ENCODE measurements at regions not wholly inside any gene's neighbourhood (a gene's known extent, or its start where the extent isn't known, plus 50 kb on each side); places are given as distances from the start of the nearest gene placed in this dataset.
A peak's percentile ranks its signal among the peaks of the same experiment; 100 is the strongest.

DNA sequence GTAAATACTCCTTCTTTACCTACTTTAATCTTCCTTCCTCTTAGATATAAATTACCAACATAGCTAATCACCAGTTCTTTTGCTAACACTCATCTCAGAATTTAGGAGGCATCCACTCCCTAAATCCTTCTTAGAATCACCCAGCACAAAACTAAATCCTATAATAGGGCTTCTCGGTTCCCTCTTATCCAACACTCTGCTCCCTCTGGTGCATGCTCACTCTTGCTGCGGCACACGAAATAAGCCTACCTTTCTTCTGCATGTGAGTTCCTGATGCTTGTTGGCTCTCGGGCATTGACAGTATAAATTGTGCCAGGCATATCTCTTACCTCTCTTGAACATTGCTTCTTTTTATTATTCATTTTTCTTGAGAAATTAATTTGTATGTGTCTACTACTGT, 61.0 kb downstream of the OR5AK2 start:
- Histone ChIP-seq H2AK5ac (ENCODE audit: insufficient read length, low read length) (no peak overlapping the region), H3K4me1 (ENCODE audit: insufficient read depth, low read length) (no peaks in the 10 kb centered on the region), H3K23ac (ENCODE audit: insufficient read length, low read depth, low read length) (no peak overlapping the region), H2BK20ac (ENCODE audit: low read depth, low read length, poor library complexity, severe bottlenecking) (no peak overlapping the region), H4K8ac (replicated peaks; ENCODE audit: insufficient read length, low read depth, low read length) (no peak overlapping the region), H3K4me2 (ENCODE audit: insufficient read depth, insufficient read length, low read length) (no peak overlapping the region), H3K56ac (ENCODE audit: insufficient read length, low read depth, low read length) (no peak overlapping the region), H3K23me2 (ENCODE audit: insufficient read length, low read depth, low read length, poor library complexity, severe bottlenecking) (no peaks in the 10 kb centered on the region), H4K5ac (ENCODE audit: insufficient read length, low read depth, low read length) (no peak overlapping the region), H4K20me1 (ENCODE audit: control insufficient read depth, insufficient read depth, insufficient read length) (no peaks in the 10 kb centered on the region), H3K79me1 (ENCODE audit: insufficient read depth, low read depth, low read length, poor library complexity, severe bottlenecking) (no peaks in the 10 kb centered on the region), H2BK12ac (ENCODE audit: insufficient read length, low read depth, low read length) (no peak overlapping the region), H2BK15ac (ENCODE audit: low read depth, low read length) (no peak overlapping the region), H2AFZ (ENCODE audit: low read length) (no peak overlapping the region), H3K27me3 (ENCODE audit: insufficient read depth, low read length) (no peaks in the 10 kb centered on the region), H3K9me3 (ENCODE audit: control insufficient read depth, low read depth, low read length) (no peaks in the 10 kb centered on the region), H3K4ac (ENCODE audit: low read depth, low read length) (no peak overlapping the region), H3K18ac (ENCODE audit: insufficient read length, low read depth, low read length) (no peak overlapping the region), H3K79me2 (ENCODE audit: insufficient read depth, low read length) (no peaks in the 10 kb centered on the region), H2BK120ac (ENCODE audit: low read depth, low read length, poor library complexity, severe bottlenecking) (no peak overlapping the region), H4K91ac (ENCODE audit: insufficient read length, low read depth, low read length) (no peak overlapping the region), H3K14ac (ENCODE audit: insufficient read depth, low read length) (no peak overlapping the region), H3K27ac (ENCODE audit: insufficient read length, low read depth, low read length) (no peak overlapping the region), H2BK5ac (ENCODE audit: insufficient read length, low read length) (no peak overlapping the region), H3K9ac (ENCODE audit: extremely low read depth, insufficient read length, low read length) (no peak overlapping the region), H3T11ph (ENCODE audit: low read length) (no peak overlapping the region)
- Mint-ChIP-seq H3K36me3 (ENCODE audit: insufficient read depth in 1 of 3, low read depth in 3 of 3) (no peaks in the 10 kb centered on the region), H3K4me1 (no peaks in the 10 kb centered on the region), H3K27ac (no peak overlapping the region), H3K9me3 (peaks cover 3 to 6% of the 10 kb centered on the region in 2 experiments; a peak in 2 of 5 replicates), H3K27me3 (ENCODE audit: low read depth) (no peaks in the 10 kb centered on the region), H3K4me3 (no peak overlapping the region)
- TF ChIP-seq, protein P1, sequence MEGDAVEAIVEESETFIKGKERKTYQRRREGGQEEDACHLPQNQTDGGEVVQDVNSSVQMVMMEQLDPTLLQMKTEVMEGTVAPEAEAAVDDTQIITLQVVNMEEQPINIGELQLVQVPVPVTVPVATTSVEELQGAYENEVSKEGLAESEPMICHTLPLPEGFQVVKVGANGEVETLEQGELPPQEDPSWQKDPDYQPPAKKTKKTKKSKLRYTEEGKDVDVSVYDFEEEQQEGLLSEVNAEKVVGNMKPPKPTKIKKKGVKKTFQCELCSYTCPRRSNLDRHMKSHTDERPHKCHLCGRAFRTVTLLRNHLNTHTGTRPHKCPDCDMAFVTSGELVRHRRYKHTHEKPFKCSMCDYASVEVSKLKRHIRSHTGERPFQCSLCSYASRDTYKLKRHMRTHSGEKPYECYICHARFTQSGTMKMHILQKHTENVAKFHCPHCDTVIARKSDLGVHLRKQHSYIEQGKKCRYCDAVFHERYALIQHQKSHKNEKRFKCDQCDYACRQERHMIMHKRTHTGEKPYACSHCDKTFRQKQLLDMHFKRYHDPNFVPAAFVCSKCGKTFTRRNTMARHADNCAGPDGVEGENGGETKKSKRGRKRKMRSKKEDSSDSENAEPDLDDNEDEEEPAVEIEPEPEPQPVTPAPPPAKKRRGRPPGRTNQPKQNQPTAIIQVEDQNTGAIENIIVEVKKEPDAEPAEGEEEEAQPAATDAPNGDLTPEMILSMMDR (conservative IDR thresholded peaks at IDR 0.05): peak; percentile 27; the same call in 2 of the 3 replicates
- DNase-seq: no peak
- no CpG with 5 or more reads among the region's 4 CpGs for WGBS (ENCODE audit: extremely low coverage, insufficient read length, low lambda C conversion rate)
